HG03442 (cell line): ENCODE measurements at regions not wholly inside any gene's neighbourhood (a gene's known extent, or its start where the extent isn't known, plus 50 kb on each side); places are given as distances from the start of the nearest gene placed in this dataset.
"Not testable (repeated sequence)": the region's sequence is repeated elsewhere in the genome, so short reads cannot be mapped to it uniquely, and the experiment has no call there.

Source experiments
- ATAC-seq: cut with Tn5 transposase; IDR thresholded peaks from one replicate; pipeline ENCODE4 v1.9.1; 2021; ENCODE audit warnings: mild to moderate bottlenecking, moderate library complexity; ENCODE audit not compliant: unreplicated experiment

- ATAC-seq: no peak
Observed at GRCh38 chr7:94303118-94303517, 91.6 kb upstream of the COL1A2 start.

- ATAC-seq: no peak
Observed at GRCh38 chr7:94303695-94304094, 91.0 kb upstream of the COL1A2 start.

GRCh38 chr7:94304878-94305277 lies 89.8 kb upstream of the COL1A2 start:
- no peak for ATAC-seq

DNA sequence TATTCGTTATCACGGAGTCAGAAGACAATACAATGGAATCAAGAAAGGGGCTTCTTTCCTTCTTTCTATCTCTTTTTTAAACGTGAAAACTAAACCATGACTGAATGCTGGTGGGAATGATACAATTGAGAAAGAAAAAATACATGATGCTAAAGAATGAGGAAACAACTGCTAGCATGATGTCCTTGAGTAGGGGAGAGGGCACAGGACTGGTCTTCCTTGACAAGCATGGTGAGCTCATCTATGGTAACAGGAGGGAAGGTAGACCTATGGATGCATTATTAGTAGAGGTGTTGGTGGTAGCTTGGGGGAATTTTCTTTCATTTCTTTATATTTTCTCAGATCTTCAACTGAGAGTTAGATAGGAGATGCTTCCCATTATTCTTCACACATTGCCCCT lies 88.9 kb upstream of the COL1A2 start:
- ATAC-seq: no peak

GRCh38 chr7:94307399-94308048 lies 87.2 kb upstream of the COL1A2 start:
- no peak for ATAC-seq

DNA sequence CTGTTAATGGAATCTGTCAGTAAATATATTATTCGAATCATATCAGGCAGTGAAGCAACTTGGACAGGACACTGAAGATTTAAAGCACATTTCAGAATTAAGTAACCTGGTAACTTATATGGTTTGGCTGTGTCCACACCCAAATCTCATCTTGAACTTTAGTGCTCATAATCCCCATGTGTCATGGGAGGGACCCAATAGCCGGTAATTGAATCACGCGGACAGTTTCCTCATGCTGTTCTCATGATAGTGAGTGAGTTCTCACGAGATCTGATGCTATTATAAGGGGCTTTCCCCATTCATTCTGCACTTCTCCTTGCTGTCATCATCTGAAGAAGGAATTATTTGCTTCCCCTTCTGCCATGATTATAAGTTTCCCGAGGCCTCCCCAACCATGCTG lies 83.2 kb upstream of the COL1A2 start:
- ATAC-seq: no peak

GRCh38 chr7:94313926-94314325 lies 80.8 kb upstream of the COL1A2 start:
- no peak for ATAC-seq

DNA sequence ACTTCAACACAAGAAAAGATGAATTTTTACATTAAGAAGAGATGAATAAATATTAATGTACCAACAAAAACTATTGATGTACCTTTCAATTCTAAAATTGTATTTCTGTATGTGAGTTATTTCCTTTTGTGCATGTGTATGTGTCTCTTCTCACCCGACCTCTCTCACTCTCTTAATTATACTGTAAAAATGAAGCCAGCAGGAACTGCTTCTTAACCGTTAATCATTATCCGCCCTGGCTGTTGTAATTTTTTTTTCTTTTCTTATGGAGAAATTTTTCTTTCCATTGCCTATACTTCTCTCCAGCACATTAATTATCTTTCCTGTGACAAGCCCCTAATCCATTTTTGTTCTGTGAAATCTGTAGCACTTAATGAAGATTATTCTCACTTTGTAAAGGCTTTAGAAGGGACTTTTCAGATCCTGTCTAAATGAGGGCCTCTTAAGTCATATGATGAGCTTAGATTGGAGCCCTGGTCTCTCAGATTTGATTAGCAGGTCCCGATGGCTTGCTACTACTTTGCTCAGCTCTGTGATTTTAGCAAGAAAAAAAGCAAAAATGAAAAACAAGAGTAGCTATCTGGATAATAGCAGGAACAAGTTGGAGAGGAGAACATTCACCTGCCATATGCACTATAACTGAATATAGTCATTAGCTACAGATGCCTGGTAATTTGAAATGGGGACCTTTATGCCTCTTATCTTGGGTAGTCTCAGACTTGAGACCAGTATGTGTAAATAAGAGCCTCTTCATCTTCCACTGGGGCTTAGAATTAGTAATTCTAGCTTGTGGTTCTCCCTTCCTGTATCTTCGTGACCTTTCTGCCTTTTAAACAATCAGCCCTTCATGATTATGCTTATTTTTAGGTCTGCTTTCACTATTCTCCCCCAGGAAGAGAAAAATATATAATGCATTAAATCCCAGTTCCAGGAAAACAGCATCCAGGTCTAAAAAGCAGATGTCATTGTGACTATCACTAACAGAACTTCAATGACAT lies 80.0 kb upstream of the COL1A2 start:
- no peak for ATAC-seq

DNA sequence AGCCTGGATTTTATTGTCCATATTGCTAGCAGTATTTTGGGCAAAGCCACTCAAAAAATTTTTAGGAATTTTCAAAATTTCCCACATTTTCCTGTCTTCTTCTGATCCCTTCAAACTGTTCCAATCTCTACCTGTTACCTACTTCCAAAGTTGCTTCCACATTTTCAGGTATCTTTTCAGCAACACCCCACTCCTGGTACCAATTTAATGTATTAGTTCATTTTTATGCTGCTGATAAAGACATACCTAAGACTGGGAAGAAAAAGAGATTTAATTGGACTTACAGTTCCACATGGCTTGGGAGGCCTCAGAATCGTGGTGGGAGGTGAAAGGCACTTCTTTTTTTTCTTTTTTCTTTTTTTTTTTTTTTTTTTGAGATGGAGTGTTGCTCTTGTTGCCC lies 73.6 kb upstream of the COL1A2 start:
- ATAC-seq: not testable (repeated sequence)

DNA sequence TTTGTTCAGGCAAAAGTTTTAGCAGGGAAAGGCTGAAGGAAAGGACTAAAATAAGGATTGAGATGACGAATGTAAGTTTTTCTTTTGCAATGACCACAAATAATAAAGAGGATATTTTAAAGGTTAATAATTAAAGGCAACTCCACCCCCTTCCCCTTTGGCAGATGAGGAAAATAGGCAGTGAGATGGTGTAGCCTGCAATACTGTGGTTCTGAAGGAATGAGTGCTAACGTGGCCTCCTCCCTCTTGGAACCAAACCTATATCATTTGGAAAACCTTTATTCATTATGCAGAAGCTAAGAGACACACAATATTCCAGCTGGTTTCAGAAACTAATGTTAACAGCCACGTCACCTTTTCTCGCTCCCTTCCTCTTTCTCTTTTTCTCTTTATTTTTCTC lies 70.9 kb upstream of the COL1A2 start:
- ATAC-seq: no peak

GRCh38 chr7:94324380-94325121 lies 70.1 kb upstream of the COL1A2 start:
- ATAC-seq: no peak

- no peak for ATAC-seq
Observed at GRCh38 chr7:94325122-94325475, 69.6 kb upstream of the COL1A2 start.

- no peak for ATAC-seq
Observed at GRCh38 chr7:94330269-94331020, 64.2 kb upstream of the COL1A2 start.

DNA sequence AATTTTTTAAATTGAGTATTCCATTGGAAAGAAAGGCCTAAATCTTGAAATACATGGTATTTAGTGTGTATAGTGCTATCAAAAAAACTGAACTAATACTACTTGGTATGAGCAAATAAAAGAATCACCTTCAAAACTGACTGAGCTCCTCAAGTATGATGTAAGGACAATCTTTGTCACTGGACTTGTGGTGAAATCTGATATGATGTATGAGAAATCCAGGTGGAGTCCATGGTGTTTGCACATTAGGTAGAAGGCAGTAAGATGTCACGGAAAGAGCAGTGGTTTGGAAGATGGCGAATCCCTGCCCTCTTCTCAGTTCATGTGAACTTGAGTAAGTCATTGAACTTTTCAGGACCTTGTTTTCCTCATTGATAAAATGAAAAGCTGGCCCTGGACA lies 62.1 kb upstream of the COL1A2 start:
- no peak for ATAC-seq

GRCh38 chr7:94333810-94334209 lies 60.9 kb upstream of the COL1A2 start:
- no peak for ATAC-seq

DNA sequence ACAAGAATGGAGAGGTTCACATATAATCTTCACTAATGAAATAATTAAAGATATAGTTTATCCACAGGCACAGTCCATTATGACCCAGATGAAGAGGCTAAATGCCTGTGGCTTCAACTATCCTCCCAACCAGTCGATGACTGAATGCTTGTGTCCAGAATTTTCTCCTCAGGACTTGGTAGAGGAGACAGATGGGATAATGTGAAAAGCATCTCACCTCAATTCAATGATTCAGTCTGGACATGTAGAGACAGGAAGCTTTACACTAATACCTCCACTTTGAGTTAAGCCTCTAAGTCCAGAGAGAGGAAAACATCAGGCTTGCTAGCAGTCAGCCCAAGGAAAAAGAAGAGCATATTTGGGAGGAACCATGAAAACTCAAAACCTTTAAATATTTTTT lies 59.1 kb upstream of the COL1A2 start:
- no peak for ATAC-seq

GRCh38 chr7:94336009-94336408 lies 58.7 kb upstream of the COL1A2 start:
- ATAC-seq: no peak

- ATAC-seq: no peak
Observed at GRCh38 chr7:94338921-94339371, 55.7 kb upstream of the COL1A2 start.

DNA sequence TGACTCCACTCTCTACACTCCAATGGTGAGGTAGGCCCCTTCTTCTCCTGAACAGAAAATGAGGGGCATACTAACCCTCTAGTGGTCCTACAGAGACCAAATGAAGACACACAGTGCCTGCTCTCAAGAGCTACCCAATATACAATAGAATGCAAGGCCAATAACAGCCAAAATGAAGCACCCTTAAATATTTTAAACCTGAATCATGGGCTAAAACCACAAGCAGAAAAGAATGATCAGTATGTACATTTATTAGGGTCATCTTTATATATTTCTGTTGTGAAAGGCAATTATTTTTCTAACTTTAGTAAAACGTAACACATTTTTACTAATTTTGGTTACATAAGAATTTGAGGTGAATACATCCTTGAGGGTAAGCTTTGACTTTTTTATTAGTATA lies 49.9 kb upstream of the COL1A2 start:
- no peak for ATAC-seq
